ENCODE measurements at regions not wholly inside any gene's neighbourhood (a gene's known extent, or its start where the extent isn't known, plus 50 kb on each side); places are given as distances from the start of the nearest gene placed in this dataset.
"Not testable (repeated sequence)": the region's sequence is repeated elsewhere in the genome, so short reads cannot be mapped to it uniquely, and the experiment has no call there.

- no peak for DNase-seq (ENCODE audit: low spot score)
Observed at GRCh38 chr6:86476311-86476710, 461.0 kb upstream of the HTR1E start.

- DNase-seq (ENCODE audit: low spot score) = no peak
Observed at GRCh38 chr6:86474081-86474480, 463.2 kb upstream of the HTR1E start.

- no peak for DNase-seq (ENCODE audit: low spot score)
Observed at GRCh38 chr6:86471791-86472190, 465.5 kb upstream of the HTR1E start.

GRCh38 chr6:86459978-86460377, 477.4 kb upstream of the HTR1E start:
- DNase-seq (ENCODE audit: low spot score) = no peak

- DNase-seq (ENCODE audit: low spot score) = no peak
Observed at GRCh38 chr6:86456821-86457220, 480.5 kb upstream of the HTR1E start.

GRCh38 chr6:86453232-86453631, 484.1 kb upstream of the HTR1E start:
- no peak for DNase-seq (ENCODE audit: low spot score)

GRCh38 chr6:86448398-86448797, 488.9 kb upstream of the HTR1E start:
- DNase-seq (ENCODE audit: low spot score) = no peak

GRCh38 chr6:86440608-86441007, 496.7 kb upstream of the HTR1E start:
- DNase-seq (ENCODE audit: low spot score) = no peak

GRCh38 chr6:86423571-86423970, 513.8 kb upstream of the HTR1E start:
- no peak for DNase-seq (ENCODE audit: low spot score)

GRCh38 chr6:86412057-86412456, 525.3 kb upstream of the HTR1E start:
- DNase-seq (ENCODE audit: low spot score) = no peak

GRCh38 chr6:86407128-86407527, 530.2 kb upstream of the HTR1E start:
- no peak for DNase-seq (ENCODE audit: low spot score)

GRCh38 chr6:86392850-86393249, 544.5 kb upstream of the HTR1E start:
- DNase-seq (ENCODE audit: low spot score) = not testable (repeated sequence)

- DNase-seq (ENCODE audit: low spot score) = no peak
Observed at GRCh38 chr6:86380571-86381125, 556.7 kb upstream of the HTR1E start.

GRCh38 chr6:86357877-86358276, 579.5 kb upstream of the HTR1E start:
- no peak for DNase-seq (ENCODE audit: low spot score)

- no peak for DNase-seq (ENCODE audit: low spot score)
Observed at GRCh38 chr6:86355271-86355670, 582.1 kb upstream of the HTR1E start.

- no peak for DNase-seq (ENCODE audit: low spot score)
Observed at GRCh38 chr6:86331919-86332318, 605.4 kb upstream of the HTR1E start.

- no peak for DNase-seq (ENCODE audit: low spot score)
Observed at GRCh38 chr6:86331265-86331840, 606.0 kb upstream of the HTR1E start.

GRCh38 chr6:86306210-86306609, 631.1 kb upstream of the HTR1E start:
- no peak for DNase-seq (ENCODE audit: low spot score)

GRCh38 chr6:86285876-86286275, 643.2 kb upstream of the SYNCRIP start:
- no peak for DNase-seq (ENCODE audit: low spot score)

- DNase-seq (ENCODE audit: low spot score) = not testable (repeated sequence)
Observed at GRCh38 chr6:86284809-86285480, 642.3 kb upstream of the SYNCRIP start.

- not testable (repeated sequence) for DNase-seq (ENCODE audit: low spot score)
Observed at GRCh38 chr6:86283596-86283995, 640.9 kb upstream of the SYNCRIP start.

- no peak for DNase-seq (ENCODE audit: low spot score)
Observed at GRCh38 chr6:86276056-86276455, 633.4 kb upstream of the SYNCRIP start.

GRCh38 chr6:86273936-86274335, 631.2 kb upstream of the SYNCRIP start:
- no peak for DNase-seq (ENCODE audit: low spot score)
